ENCODE measurements at regions not wholly inside any gene's neighbourhood (a gene's known extent, or its start where the extent isn't known, plus 50 kb on each side); places are given as distances from the start of the nearest gene placed in this dataset.

DNA sequence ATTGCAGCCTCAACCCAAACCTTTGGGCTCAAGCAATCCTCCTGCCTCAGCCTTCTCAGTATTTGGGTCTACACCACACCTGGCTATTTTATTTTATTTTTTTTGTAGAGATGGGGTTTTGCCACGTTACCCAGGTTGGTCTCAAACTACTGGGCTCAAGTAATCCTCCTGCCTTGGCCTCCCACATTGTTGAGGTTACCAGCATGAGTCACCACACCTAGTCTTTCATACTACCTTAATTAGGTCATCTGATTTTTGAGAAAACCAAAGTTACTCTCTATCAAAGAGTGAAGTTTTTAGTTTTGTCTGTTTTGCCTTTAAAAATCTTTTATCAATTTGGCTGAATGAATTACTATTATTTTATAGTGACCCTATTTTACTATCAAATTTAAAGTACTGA is 335.6 kb upstream of the LRRC4C start:
- TF ChIP-seq, protein P1, sequence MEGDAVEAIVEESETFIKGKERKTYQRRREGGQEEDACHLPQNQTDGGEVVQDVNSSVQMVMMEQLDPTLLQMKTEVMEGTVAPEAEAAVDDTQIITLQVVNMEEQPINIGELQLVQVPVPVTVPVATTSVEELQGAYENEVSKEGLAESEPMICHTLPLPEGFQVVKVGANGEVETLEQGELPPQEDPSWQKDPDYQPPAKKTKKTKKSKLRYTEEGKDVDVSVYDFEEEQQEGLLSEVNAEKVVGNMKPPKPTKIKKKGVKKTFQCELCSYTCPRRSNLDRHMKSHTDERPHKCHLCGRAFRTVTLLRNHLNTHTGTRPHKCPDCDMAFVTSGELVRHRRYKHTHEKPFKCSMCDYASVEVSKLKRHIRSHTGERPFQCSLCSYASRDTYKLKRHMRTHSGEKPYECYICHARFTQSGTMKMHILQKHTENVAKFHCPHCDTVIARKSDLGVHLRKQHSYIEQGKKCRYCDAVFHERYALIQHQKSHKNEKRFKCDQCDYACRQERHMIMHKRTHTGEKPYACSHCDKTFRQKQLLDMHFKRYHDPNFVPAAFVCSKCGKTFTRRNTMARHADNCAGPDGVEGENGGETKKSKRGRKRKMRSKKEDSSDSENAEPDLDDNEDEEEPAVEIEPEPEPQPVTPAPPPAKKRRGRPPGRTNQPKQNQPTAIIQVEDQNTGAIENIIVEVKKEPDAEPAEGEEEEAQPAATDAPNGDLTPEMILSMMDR (IDR thresholded peaks at IDR 0.05; ENCODE audit: insufficient read depth, low read length) = no peak
- TF ChIP-seq SPI1 (IDR thresholded peaks at IDR 0.05; ENCODE audit: borderline replicate concordance, low read depth) = no peak
